ENCODE measurements at regions not wholly inside any gene's neighbourhood (a gene's known extent, or its start where the extent isn't known, plus 50 kb on each side); places are given as distances from the start of the nearest gene placed in this dataset.
"Not testable (repeated sequence)": the region's sequence is repeated elsewhere in the genome, so short reads cannot be mapped to it uniquely, and the experiment has no call there.

DNA sequence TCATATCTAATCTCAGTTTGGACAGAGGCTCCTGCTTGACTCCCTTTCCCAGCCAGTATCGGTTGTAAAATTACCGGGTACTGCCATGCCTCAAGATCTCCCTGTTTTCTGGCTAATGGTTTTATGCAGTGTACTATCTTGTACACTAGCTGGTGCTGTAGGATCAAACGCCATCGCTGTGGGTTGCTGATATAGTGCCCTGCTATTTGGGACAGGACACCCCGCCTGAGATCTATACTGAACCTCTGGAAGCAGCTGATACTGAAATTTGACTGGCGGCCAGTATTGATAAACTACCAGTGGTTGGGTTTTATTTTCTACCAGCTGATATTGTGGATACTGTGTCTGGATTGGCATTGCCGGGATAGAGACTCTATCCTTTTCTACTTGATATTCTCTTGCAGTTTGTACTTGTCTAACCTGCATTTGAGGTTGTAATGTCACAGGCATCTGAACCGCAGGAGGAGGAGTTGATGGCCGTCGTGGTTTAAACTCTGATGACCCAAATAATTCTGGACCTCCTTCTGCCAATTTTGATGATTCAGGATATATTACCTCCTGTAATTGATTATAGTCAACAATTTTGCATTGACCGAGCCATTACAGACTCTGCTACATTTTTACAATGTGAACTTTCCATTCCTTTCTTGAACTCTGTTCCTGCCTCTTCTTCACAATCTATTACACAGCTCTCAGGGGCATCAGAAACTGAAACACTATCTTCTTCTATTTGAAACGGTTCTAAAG is 112.5 kb upstream of the LARP1 start:
- 23 to 41% methylated on average over 12 of the region's 12 CpGs for WGBS, 2 donors
- peak in 1 of 6 donors; percentile 27 for DNase-seq
- Histone ChIP-seq H3K4me3 (no peak overlapping the region), H3K36me3 (no peaks in the 10 kb centered on the region), H3K9me3 (no peaks in the 10 kb centered on the region), H3K4me1 (peaks cover 0 to 2% (median 2%) of the 10 kb centered on the region in 3 donors), H3K27me3 (no peaks in the 10 kb centered on the region), H3K27ac (no peak overlapping the region)
- peak in 3 of 4 donors; percentile 55 to 64 (median 58) for ATAC-seq
- TF ChIP-seq, protein P1, sequence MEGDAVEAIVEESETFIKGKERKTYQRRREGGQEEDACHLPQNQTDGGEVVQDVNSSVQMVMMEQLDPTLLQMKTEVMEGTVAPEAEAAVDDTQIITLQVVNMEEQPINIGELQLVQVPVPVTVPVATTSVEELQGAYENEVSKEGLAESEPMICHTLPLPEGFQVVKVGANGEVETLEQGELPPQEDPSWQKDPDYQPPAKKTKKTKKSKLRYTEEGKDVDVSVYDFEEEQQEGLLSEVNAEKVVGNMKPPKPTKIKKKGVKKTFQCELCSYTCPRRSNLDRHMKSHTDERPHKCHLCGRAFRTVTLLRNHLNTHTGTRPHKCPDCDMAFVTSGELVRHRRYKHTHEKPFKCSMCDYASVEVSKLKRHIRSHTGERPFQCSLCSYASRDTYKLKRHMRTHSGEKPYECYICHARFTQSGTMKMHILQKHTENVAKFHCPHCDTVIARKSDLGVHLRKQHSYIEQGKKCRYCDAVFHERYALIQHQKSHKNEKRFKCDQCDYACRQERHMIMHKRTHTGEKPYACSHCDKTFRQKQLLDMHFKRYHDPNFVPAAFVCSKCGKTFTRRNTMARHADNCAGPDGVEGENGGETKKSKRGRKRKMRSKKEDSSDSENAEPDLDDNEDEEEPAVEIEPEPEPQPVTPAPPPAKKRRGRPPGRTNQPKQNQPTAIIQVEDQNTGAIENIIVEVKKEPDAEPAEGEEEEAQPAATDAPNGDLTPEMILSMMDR (IDR thresholded peaks at IDR 0.05): peak in 3 of 4 donors; percentile 26 to 39 (median 35)
- no peak for FAIRE-seq
- intact Hi-C loops (cut with DNase I): no loop called here

DNA sequence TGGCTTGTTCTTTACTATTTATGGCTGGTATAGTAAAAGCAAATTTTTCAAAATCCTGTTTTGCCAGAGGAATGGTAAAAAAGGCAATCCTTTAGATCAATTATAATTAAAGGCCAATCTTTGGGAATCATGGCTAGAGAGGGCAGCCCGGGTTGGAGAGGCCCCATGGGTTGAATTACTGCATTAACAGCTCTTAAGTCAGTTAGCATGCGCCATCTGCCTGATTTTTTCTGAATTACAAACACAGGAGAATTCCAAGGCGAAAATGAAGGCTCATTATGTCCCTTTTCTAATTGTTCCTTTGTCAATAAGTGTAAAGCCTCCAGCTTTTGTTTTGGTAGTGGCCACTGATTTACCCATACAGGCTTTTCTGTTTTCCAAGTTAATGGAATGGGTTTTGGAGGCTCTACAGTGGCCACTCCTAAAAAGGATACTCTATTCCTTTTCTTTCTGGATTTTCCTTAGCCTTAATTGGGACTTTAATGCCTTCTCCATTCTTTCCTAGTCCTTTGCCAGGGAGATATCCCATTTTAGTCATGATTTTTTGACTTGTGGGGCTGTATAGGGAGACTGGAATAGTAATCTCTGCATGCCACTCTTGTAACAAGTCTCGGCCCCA is 114.9 kb upstream of the LARP1 start:
- H3K4me1 ChIP-seq; H3K27me3 ChIP-seq; ATAC-seq; FAIRE-seq; DNase-seq; H3K9me3 ChIP-seq; intact Hi-C loops (cut with DNase I); H3K27ac ChIP-seq; H3K4me3 ChIP-seq; H3K36me3 ChIP-seq: not testable (repeated sequence)
- TF ChIP-seq, protein P1 (IDR thresholded peaks at IDR 0.05): peak in 3 of 4 donors; percentile 10 to 26 (median 25)
- 48 to 65% methylated on average over 4 of the region's 4 CpGs for WGBS, 2 donors

DNA sequence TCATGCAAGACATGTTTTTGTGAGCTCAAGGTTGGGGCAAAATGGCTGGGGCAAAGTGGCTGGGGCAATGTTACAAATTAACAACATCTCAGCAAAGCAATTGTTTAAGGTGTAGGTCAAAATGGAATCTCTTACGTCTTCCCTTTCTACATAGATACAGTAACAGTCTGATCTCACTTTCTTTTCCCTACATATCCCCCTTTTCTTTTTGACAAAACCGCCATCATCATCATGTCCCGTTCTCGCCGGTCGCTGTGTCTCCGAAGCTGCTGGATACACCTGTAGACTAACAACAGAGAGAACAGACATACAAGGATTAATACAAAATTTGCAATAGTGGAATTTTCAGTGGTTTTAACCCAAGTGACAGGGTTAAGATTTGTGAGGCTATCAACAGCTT is 118.4 kb upstream of the LARP1 start:
- FAIRE-seq; H3K36me3 ChIP-seq; H3K9me3 ChIP-seq; H3K27ac ChIP-seq; ATAC-seq; H3K27me3 ChIP-seq; intact Hi-C loops (cut with DNase I); H3K4me1 ChIP-seq; DNase-seq; H3K4me3 ChIP-seq: not testable (repeated sequence)
- 89 to 92% methylated on average over 7 of the region's 7 CpGs for WGBS, 2 donors

DNA sequence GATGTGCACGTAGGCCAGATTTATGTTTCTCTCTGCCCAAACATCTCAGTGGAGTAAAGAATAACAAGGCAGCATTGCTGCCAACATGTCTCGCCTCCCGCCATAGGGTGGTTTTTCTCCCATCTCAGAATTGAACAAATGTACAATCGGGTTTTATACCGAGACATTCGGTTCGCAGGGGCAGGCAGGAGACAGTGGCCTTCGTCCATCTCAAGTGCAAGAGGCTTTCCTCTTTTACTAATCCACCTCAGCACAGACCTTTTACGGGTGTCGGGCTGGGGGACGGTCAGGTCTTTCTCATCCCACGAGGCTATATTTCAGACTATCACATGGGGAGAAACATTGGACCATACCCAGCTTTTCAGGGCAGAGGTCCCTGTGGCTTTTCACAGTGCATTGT is 118.9 kb upstream of the LARP1 start:
- H3K4me1 ChIP-seq; H3K27ac ChIP-seq; intact Hi-C loops (cut with DNase I); ATAC-seq; H3K36me3 ChIP-seq; DNase-seq; H3K27me3 ChIP-seq; H3K9me3 ChIP-seq; H3K4me3 ChIP-seq; FAIRE-seq: not testable (repeated sequence)
- 75 to 85% methylated on average over 10 to 12 of the region's 12 CpGs for WGBS, 2 donors

DNA sequence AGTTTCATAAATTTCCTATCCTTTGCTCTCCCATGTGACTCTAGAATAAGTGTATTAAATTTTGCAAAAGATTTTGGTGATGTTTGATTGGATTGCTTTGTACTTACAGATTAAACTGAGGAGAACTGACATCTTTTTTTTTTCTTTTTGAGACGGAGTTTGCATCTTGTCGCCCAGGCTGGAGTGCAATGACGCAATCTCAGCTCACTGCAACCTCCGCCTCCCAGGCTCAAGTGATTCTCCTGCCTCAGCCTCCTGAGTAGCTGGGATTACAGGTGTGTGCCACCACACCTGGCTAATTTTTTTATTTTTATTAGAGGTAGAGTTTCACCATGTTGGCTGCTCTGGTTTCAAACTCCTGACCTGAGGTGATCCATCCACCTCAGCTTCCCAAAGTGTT is 121.4 kb upstream of the LARP1 start:
- not testable (repeated sequence) for FAIRE-seq

DNA sequence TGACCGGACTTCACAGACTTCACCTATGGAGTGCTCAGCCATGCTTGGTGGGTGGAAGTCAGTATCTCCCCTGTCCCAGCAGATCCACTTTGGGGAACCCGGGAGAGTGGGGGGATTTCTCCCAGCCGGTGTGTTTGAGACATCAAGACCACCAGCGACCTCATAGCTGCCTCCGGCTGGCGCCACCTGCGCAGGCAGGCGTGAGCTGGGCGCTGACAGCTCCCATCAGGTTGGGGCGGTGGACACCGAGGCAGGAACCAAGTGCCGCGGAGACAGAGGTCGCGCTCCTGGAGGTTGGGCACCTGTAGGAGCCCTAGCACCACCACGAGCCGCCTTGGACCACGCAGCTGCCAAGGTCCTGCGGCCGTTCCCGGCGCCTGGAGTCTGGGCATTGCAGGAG is 124.0 kb upstream of the LARP1 start:
- no peak for ATAC-seq
- Histone ChIP-seq H3K36me3 (no peaks in the 10 kb centered on the region), H3K4me1 (no peaks in the 10 kb centered on the region), H3K9me3 (no peaks in the 10 kb centered on the region), H3K4me3 (no peak overlapping the region), H3K27me3 (no peaks in the 10 kb centered on the region), H3K27ac (no peak overlapping the region)
- TF ChIP-seq, protein P1 (IDR thresholded peaks at IDR 0.05): no peak
- FAIRE-seq: no peak
- intact Hi-C loops (cut with DNase I): no loop called here
- WGBS, 2 donors: 87 to 93% methylated on average over 22 of the region's 22 CpGs
- no peak for DNase-seq

More for the DNA sequence above, 121.4 kb upstream of the LARP1 start:
- H3K36me3 ChIP-seq; ATAC-seq; H3K9me3 ChIP-seq; H3K4me3 ChIP-seq; intact Hi-C loops (cut with DNase I); DNase-seq; H3K4me1 ChIP-seq; H3K27ac ChIP-seq; H3K27me3 ChIP-seq: not testable (repeated sequence)
- WGBS, 2 donors: 85 to 89% methylated on average over 4 of the region's 4 CpGs
